Activated naive CD4-positive, alpha-beta T cell treated with anti-CD3 and anti-CD28 coated beads, Interleukin-2, amount 50 U/mL, for 24 hours (primary cell): ENCODE measurements at regions not wholly inside any gene's neighbourhood (a gene's known extent, or its start where the extent isn't known, plus 50 kb on each side); places are given as distances from the start of the nearest gene placed in this dataset.
"Not testable (repeated sequence)": the region's sequence is repeated elsewhere in the genome, so short reads cannot be mapped to it uniquely, and the experiment has no call there.

ENCODE experiments used
- H3K27ac Mint-ChIP-seq: one replicate; pipeline ENCODE4 v1.8.0; 2021; ENCODE audit warnings: mild to moderate bottlenecking, mixed read lengths
- H3K27me3 Mint-ChIP-seq: one replicate; pipeline ENCODE4 v1.8.0; 2021; ENCODE audit warnings: mixed read lengths
- H3K36me3 Mint-ChIP-seq: one replicate; pipeline ENCODE4 v1.8.0; 2021; ENCODE audit warnings: mixed read lengths
- H3K4me1 Mint-ChIP-seq: one replicate; pipeline ENCODE4 v1.8.0; 2021; ENCODE audit warnings: mixed read lengths
- H3K4me3 Mint-ChIP-seq: one replicate; pipeline ENCODE4 v1.8.0; 2021; ENCODE audit warnings: mild to moderate bottlenecking, mixed read lengths
- H3K9me3 Mint-ChIP-seq: one replicate; pipeline ENCODE4 v1.8.0; 2021; ENCODE audit warnings: mixed read lengths

GRCh38 chr1:109835645-109836044 lies 71.9 kb upstream of the EPS8L3 start:
- not testable (repeated sequence) for H3K4me3 Mint-ChIP-seq, H3K4me1 Mint-ChIP-seq

GRCh38 chr1:109834951-109835350 lies 71.2 kb upstream of the EPS8L3 start:
- no peaks in the 10 kb centered on the region for H3K27me3 Mint-ChIP-seq
- no peaks in the 10 kb centered on the region for H3K4me1 Mint-ChIP-seq
- H3K27ac Mint-ChIP-seq = no peak overlapping the region
- H3K9me3 Mint-ChIP-seq = peaks cover 4% of the 10 kb centered on the region
- H3K4me3 Mint-ChIP-seq = no peak overlapping the region
- peaks cover 2% of the 10 kb centered on the region for H3K36me3 Mint-ChIP-seq

More at GRCh38 chr1:109835645-109836044, 71.9 kb upstream of the EPS8L3 start:
- H3K36me3 Mint-ChIP-seq, H3K27ac Mint-ChIP-seq, H3K27me3 Mint-ChIP-seq, H3K9me3 Mint-ChIP-seq: not testable (repeated sequence)

- H3K27me3 Mint-ChIP-seq = no peaks in the 10 kb centered on the region
Observed at GRCh38 chr1:109832945-109833344, 69.2 kb upstream of the EPS8L3 start.

GRCh38 chr1:109828756-109829505 lies 65.2 kb upstream of the EPS8L3 start:
- Mint-ChIP-seq H3K9me3 (no peaks in the 10 kb centered on the region), H3K4me1 (peaks cover 4% of the 10 kb centered on the region), H3K27me3 (no peaks in the 10 kb centered on the region), H3K27ac (no peak overlapping the region), H3K4me3 (no peak overlapping the region), H3K36me3 (no peaks in the 10 kb centered on the region)

More at GRCh38 chr1:109832945-109833344, 69.2 kb upstream of the EPS8L3 start:
- Mint-ChIP-seq H3K4me1 (no peaks in the 10 kb centered on the region), H3K9me3 (peaks cover 4% of the 10 kb centered on the region), H3K36me3 (peaks cover 2% of the 10 kb centered on the region), H3K4me3 (no peak overlapping the region), H3K27ac (no peak overlapping the region)

- H3K4me3 Mint-ChIP-seq = no peak overlapping the region
- no peak overlapping the region for H3K27ac Mint-ChIP-seq
- peaks cover 4% of the 10 kb centered on the region for H3K4me1 Mint-ChIP-seq
- no peaks in the 10 kb centered on the region for H3K36me3 Mint-ChIP-seq
- H3K27me3 Mint-ChIP-seq = no peaks in the 10 kb centered on the region
- no peaks in the 10 kb centered on the region for H3K9me3 Mint-ChIP-seq
Observed at GRCh38 chr1:109827986-109828385, 64.3 kb upstream of the EPS8L3 start.

GRCh38 chr1:109827466-109827865 lies 63.7 kb upstream of the EPS8L3 start:
- H3K27me3 Mint-ChIP-seq = no peaks in the 10 kb centered on the region
- no peak overlapping the region for H3K4me3 Mint-ChIP-seq
- H3K27ac Mint-ChIP-seq = no peak overlapping the region
- H3K36me3 Mint-ChIP-seq = no peaks in the 10 kb centered on the region
- peaks cover 4% of the 10 kb centered on the region for H3K4me1 Mint-ChIP-seq
- no peaks in the 10 kb centered on the region for H3K9me3 Mint-ChIP-seq

- Mint-ChIP-seq H3K27me3 (no peaks in the 10 kb centered on the region), H3K9me3 (no peaks in the 10 kb centered on the region), H3K4me1 (peaks cover 4% of the 10 kb centered on the region), H3K36me3 (no peaks in the 10 kb centered on the region), H3K4me3 (no peak overlapping the region), H3K27ac (no peak overlapping the region)
Observed at GRCh38 chr1:109826930-109827349, 63.2 kb upstream of the EPS8L3 start.

GRCh38 chr1:109826446-109826845 lies 62.7 kb upstream of the EPS8L3 start:
- Mint-ChIP-seq H3K36me3 (no peaks in the 10 kb centered on the region), H3K27me3 (no peaks in the 10 kb centered on the region), H3K9me3 (no peaks in the 10 kb centered on the region), H3K4me1 (peaks cover 4% of the 10 kb centered on the region), H3K27ac (no peak overlapping the region), H3K4me3 (no peak overlapping the region)

- H3K36me3 Mint-ChIP-seq = no peaks in the 10 kb centered on the region
- H3K27ac Mint-ChIP-seq = no peak overlapping the region
- peaks cover 4% of the 10 kb centered on the region for H3K4me1 Mint-ChIP-seq
- H3K4me3 Mint-ChIP-seq = no peak overlapping the region
- H3K9me3 Mint-ChIP-seq = no peaks in the 10 kb centered on the region
- H3K27me3 Mint-ChIP-seq = no peaks in the 10 kb centered on the region
Observed at GRCh38 chr1:109824349-109825115, 60.8 kb upstream of the EPS8L3 start.

- peaks cover 4% of the 10 kb centered on the region for H3K4me1 Mint-ChIP-seq
- H3K27me3 Mint-ChIP-seq = no peaks in the 10 kb centered on the region
- H3K36me3 Mint-ChIP-seq = no peaks in the 10 kb centered on the region
- H3K27ac Mint-ChIP-seq = no peak overlapping the region
- no peak overlapping the region for H3K4me3 Mint-ChIP-seq
- H3K9me3 Mint-ChIP-seq = no peaks in the 10 kb centered on the region
Observed at GRCh38 chr1:109823543-109824348, 60.0 kb upstream of the EPS8L3 start.

GRCh38 chr1:109822749-109823542 lies 59.2 kb upstream of the EPS8L3 start:
- Mint-ChIP-seq H3K36me3 (no peaks in the 10 kb centered on the region), H3K9me3 (no peaks in the 10 kb centered on the region), H3K4me3 (no peak overlapping the region), H3K4me1 (peaks cover 4% of the 10 kb centered on the region), H3K27me3 (no peaks in the 10 kb centered on the region), H3K27ac (no peak overlapping the region)

GRCh38 chr1:109821831-109822745 lies 58.4 kb upstream of the EPS8L3 start:
- no peaks in the 10 kb centered on the region for H3K36me3 Mint-ChIP-seq
- peak overlapping the region; percentile 60 for H3K27ac Mint-ChIP-seq
- peaks cover 4% of the 10 kb centered on the region for H3K4me1 Mint-ChIP-seq

GRCh38 chr1:109821221-109821669 lies 57.5 kb upstream of the EPS8L3 start:
- Mint-ChIP-seq H3K4me3 (no peak overlapping the region), H3K4me1 (peaks cover 8% of the 10 kb centered on the region)

More at GRCh38 chr1:109821831-109822745, 58.4 kb upstream of the EPS8L3 start:
- no peak overlapping the region for H3K4me3 Mint-ChIP-seq
- no peaks in the 10 kb centered on the region for H3K27me3 Mint-ChIP-seq
- H3K9me3 Mint-ChIP-seq = no peaks in the 10 kb centered on the region

GRCh38 chr1:109819906-109820305 lies 56.2 kb upstream of the EPS8L3 start:
- Mint-ChIP-seq H3K27me3 (no peaks in the 10 kb centered on the region), H3K36me3 (peaks cover 6% of the 10 kb centered on the region), H3K9me3 (no peaks in the 10 kb centered on the region), H3K4me1 (peaks cover 6% of the 10 kb centered on the region), H3K4me3 (no peak overlapping the region), H3K27ac (no peak overlapping the region)

More at GRCh38 chr1:109821221-109821669, 57.5 kb upstream of the EPS8L3 start:
- Mint-ChIP-seq H3K36me3 (peaks cover 3% of the 10 kb centered on the region), H3K27me3 (no peaks in the 10 kb centered on the region), H3K27ac (no peak overlapping the region), H3K9me3 (no peaks in the 10 kb centered on the region)
